ENCODE measurements at regions not wholly inside any gene's neighbourhood (a gene's known extent, or its start where the extent isn't known, plus 50 kb on each side); places are given as distances from the start of the nearest gene placed in this dataset.
"Not testable (repeated sequence)": the region's sequence is repeated elsewhere in the genome, so short reads cannot be mapped to it uniquely, and the experiment has no call there.

GRCh38 chr9:42852133-42852930, 668.9 kb downstream of the SPATA31A6 start:
- TF ChIP-seq EZH2 (IDR thresholded peaks at IDR 0.05; ENCODE audit: insufficient read depth, low read length); CTCF (IDR thresholded peaks at IDR 0.05; ENCODE audit: insufficient read depth, low read depth, low read length): not testable (repeated sequence)
